ENCODE measurements at regions not wholly inside any gene's neighbourhood (a gene's known extent, or its start where the extent isn't known, plus 50 kb on each side); places are given as distances from the start of the nearest gene placed in this dataset.

GRCh38 chrX:96373047-96373355, 311.6 kb upstream of the DIAPH2 start:
- Histone ChIP-seq H3K27me3 (no peaks in the 10 kb centered on the region), H3K36me3 (no peaks in the 10 kb centered on the region), H3K4me1 (peaks cover 0 to 24% (median 7%) of the 10 kb centered on the region in 4 donors), H3K9me3 (no peaks in the 10 kb centered on the region), H3K4me3 (no peak overlapping the region), H3K27ac (replicated peaks in 1 of 4) (no peak overlapping the region)
- DNase-seq (ENCODE audit: extremely low spot score): no peak
- WGBS: 34% methylated on average over 4 of the region's 4 CpGs
- TF ChIP-seq CTCF (IDR thresholded peaks at IDR 0.05) (no peak), EP300 (IDR thresholded peaks at IDR 0.05) (no peak), POLR2AphosphoS5 (IDR thresholded peaks at IDR 0.05) (no peak), POLR2A (IDR thresholded peaks at IDR 0.05; ENCODE audit: low read depth) (no peak)
- intact Hi-C loops (cut with DNase I): loop anchor here (5.0 to 10.0 kb wide), 2 partner anchors 309 to 392 kb away; partner anchors contain the start of gene DIAPH2

GRCh38 chrX:96376266-96376665, 308.4 kb upstream of the DIAPH2 start:
- Histone ChIP-seq H3K36me3 (no peaks in the 10 kb centered on the region), H3K4me1 (peaks cover 0 to 31% (median 7%) of the 10 kb centered on the region in 4 donors), H3K27ac (replicated peaks in 1 of 4) (peak overlapping the region in 1 of 4 donors; percentile 23), H3K9me3 (no peaks in the 10 kb centered on the region), H3K4me3 (no peak overlapping the region), H3K27me3 (no peaks in the 10 kb centered on the region)
- DNase-seq (ENCODE audit: extremely low spot score): no peak
- 38% methylated on average over 2 of the region's 2 CpGs for WGBS
- no peak for TF ChIP-seq POLR2A (IDR thresholded peaks at IDR 0.05; ENCODE audit: low read depth)
- intact Hi-C loops (cut with DNase I): loop anchor here (10.0 kb wide), 1 partner anchor 389 kb away; no protein-coding TSS in a partner anchor

GRCh38 chrX:96379951-96380350, 304.7 kb upstream of the DIAPH2 start:
- Histone ChIP-seq H3K36me3 (no peaks in the 10 kb centered on the region), H3K9me3 (no peaks in the 10 kb centered on the region), H3K4me1 (peaks cover 0 to 17% (median 0%) of the 10 kb centered on the region in 4 donors), H3K4me3 (no peak overlapping the region), H3K27me3 (no peaks in the 10 kb centered on the region), H3K27ac (replicated peaks in 1 of 4) (no peak overlapping the region)
- intact Hi-C loops (cut with DNase I): loop anchor here (10.0 kb wide), 1 partner anchor 385 kb away; no protein-coding TSS in a partner anchor
- TF ChIP-seq EP300 (IDR thresholded peaks at IDR 0.05) (no peak), CTCF (IDR thresholded peaks at IDR 0.05) (no peak), POLR2AphosphoS5 (IDR thresholded peaks at IDR 0.05) (no peak), POLR2A (IDR thresholded peaks at IDR 0.05; ENCODE audit: low read depth) (no peak)
- WGBS: 42% methylated on average over 1 of the region's 1 CpG
- DNase-seq (ENCODE audit: extremely low spot score): no peak

- peaks cover 0 to 7% (median 0%) of the 10 kb centered on the region in 4 donors for H3K4me1 ChIP-seq
- no peak for TF ChIP-seq POLR2AphosphoS5 (IDR thresholded peaks at IDR 0.05)
- TF ChIP-seq EP300 (IDR thresholded peaks at IDR 0.05): no peak
- TF ChIP-seq CTCF (IDR thresholded peaks at IDR 0.05): no peak
- TF ChIP-seq POLR2A (IDR thresholded peaks at IDR 0.05; ENCODE audit: low read depth): no peak
- DNase-seq (ENCODE audit: extremely low spot score): no peak
- H3K9me3 ChIP-seq: no peaks in the 10 kb centered on the region
- no peaks in the 10 kb centered on the region for H3K36me3 ChIP-seq
- intact Hi-C loops (cut with DNase I): no loop called here
- H3K27me3 ChIP-seq: no peaks in the 10 kb centered on the region
- no peak overlapping the region for H3K4me3 ChIP-seq
- no peak overlapping the region for H3K27ac ChIP-seq (replicated peaks in 1 of 4)
Measured at GRCh38 chrX:96382018-96382417, 302.6 kb upstream of the DIAPH2 start.

GRCh38 chrX:96383428-96383827, 301.2 kb upstream of the DIAPH2 start:
- no peak for TF ChIP-seq EP300 (IDR thresholded peaks at IDR 0.05)
- TF ChIP-seq CTCF (IDR thresholded peaks at IDR 0.05): no peak
- TF ChIP-seq POLR2AphosphoS5 (IDR thresholded peaks at IDR 0.05): no peak
- no peak for TF ChIP-seq POLR2A (IDR thresholded peaks at IDR 0.05; ENCODE audit: low read depth)
- Histone ChIP-seq H3K9me3 (no peaks in the 10 kb centered on the region), H3K4me3 (no peak overlapping the region), H3K27ac (replicated peaks in 1 of 4) (no peak overlapping the region), H3K27me3 (no peaks in the 10 kb centered on the region), H3K4me1 (peaks cover 0 to 16% (median 3%) of the 10 kb centered on the region in 4 donors), H3K36me3 (no peaks in the 10 kb centered on the region)
- DNase-seq (ENCODE audit: extremely low spot score): no peak
- WGBS: 54% methylated on average over 2 of the region's 2 CpGs
- intact Hi-C loops (cut with DNase I): no loop called here

All from esophagus muscularis mucosa (tissue), 4 donors.